IPS-18c (cell line): ENCODE measurements at regions not wholly inside any gene's neighbourhood (a gene's known extent, or its start where the extent isn't known, plus 50 kb on each side); places are given as distances from the start of the nearest gene placed in this dataset.

Source experiments
- H3K4me3 ChIP-seq: 2 replicates; pipeline ENCODE4 v1.7.0; 2013; ENCODE audit warnings: low read depth, mild to moderate bottlenecking, low read length, moderate library complexity; ENCODE audit not compliant: insufficient read depth
- H3K9me3 ChIP-seq: one replicate; pipeline ENCODE4 v1.6.1; 2013; ENCODE audit warnings: mild to moderate bottlenecking, low read length, moderate library complexity; ENCODE audit not compliant: control insufficient read depth, insufficient read depth

DNA sequence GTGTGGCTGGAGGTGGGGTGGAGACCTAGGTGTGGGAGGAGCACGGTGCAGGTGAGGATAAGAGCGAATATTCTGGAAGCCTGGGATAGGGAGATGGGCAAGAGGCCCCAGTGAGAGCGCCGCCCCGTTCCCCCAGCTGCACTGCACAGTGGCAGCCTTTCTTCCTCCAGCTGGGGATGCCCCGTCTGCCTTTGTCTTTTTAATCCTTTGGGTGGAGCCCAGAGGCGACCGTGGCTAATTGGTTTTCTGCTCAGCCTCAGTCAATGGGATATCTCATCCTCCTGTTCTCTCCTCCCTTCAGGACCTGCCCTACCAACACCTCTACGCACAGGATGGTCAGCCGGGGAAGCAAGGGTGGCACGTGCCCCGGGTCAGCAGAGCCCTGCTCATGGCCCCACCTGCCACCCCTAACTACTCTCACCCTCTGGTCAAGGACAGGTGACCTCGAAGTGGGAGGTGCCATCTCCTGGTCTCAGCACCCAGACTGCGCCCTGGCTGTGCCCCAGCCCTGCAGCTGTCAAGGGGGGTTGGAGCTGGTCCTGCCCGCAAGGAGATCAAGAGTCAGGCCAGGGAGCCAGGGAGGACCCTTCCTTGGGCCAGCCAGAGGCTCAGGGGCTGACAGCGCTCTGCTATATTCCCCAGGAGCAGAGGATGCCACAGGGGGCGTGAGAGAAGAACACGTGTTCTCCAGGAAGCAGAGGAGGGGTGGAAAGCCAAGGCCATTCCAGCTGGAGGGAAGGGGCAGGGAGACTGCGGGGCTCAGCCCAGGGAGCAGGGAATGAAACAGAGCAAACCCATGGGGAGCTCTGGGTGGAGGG is 64.0 kb downstream of the ADRA2C start:
- no peaks in the 10 kb centered on the region for H3K9me3 ChIP-seq
- no peak overlapping the region for H3K4me3 ChIP-seq

DNA sequence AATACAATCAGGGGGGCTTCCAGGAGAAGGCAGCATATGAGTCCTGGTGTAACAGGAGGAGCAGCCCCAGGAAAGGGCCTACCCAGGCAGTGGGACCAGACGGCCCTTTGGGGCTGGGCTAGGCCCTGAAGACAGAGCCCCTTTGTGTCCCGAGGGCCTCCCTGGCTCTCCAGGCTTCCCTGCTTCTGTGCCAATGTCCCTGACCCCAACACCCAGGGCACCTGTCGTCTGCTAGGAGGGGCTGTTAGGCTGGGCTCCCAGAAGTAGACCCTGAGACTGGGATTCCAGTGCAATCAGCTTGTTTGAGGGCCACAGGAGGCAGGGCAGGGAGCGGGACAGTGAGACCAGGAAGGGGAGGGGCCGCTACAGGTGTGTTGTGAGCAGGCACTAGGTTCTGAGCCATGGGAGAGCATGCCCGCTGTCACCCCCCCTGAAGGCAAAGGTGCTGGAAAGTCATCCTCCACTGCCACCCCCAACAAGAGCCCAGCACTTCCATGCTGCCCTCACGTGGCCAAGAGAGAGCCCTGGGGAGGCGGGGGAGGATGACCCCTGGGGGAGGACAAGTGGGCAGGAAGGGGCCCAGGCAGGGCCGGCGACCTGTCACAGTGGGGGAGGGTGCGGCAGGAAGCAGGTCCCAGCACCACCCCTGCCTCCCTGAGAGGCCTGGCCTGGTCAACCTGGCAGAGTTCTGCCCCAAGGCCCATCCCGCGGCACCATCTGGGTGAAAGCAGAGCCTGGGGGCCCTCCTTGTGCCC is 64.8 kb downstream of the ADRA2C start:
- no peaks in the 10 kb centered on the region for H3K9me3 ChIP-seq
- no peak overlapping the region for H3K4me3 ChIP-seq

DNA sequence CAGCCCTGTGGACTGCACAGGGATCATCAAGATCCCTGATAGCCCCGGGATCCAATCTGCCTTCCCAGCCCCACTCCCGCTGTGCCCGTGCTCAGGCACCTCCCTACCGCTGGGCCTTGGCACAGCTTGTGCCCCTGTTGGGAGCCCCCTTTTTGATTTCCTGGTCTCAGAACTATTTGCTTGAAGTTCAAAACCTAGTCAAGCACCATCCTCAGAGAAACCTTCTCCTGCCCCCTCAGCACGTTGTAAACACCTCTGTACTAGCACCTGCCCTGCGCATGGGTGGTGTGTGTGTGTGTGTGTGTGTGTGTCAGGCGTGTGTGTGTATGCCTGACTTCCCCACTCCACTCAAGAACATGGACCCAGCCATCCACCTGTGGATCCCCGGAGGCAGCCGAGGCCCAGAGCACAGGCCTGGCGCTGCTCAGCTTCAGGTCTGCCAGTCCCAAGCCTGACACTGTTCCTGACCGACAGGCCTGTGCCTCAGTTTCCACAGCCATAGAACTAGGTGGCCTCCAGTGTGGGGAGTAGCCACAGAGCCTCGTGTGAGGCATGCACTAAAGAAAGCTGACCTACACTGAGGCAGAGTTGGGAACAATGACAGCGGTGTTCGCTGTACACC is 65.5 kb downstream of the ADRA2C start:
- no peak overlapping the region for H3K4me3 ChIP-seq
- no peaks in the 10 kb centered on the region for H3K9me3 ChIP-seq

DNA sequence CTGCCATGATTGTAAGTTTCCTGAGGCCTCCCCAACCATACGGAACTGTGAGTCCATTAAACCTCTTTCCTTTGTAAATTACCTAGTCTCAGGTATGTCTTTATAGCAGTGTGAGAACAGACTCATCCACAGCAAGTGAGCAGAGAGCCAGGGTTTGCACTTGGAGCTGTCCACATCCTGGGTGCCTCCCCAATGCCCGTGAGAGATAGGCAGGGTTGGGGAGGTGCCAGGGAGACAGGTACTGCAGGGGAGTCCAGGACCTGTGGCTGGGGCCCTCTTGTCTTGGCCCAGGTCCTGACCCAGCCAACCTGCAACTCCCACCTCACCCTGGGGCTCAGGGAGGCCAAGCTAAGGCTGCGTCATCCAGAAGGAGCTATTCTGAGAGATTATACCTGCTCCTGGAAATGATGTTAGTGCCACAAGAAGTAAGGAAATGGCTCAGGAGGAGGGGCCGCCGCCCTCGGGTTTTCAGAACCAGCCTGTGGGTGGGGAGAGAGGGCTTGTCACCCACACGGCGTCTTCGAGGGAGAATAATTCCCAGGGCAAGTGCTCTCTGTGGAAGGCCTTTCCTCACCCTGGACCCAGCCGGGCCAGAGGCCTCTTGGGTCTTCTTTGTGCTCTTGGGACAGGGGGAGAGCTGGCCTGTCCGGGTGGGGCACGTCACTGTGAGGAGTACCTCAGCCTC is 66.5 kb downstream of the ADRA2C start:
- Histone ChIP-seq H3K4me3 (no peak overlapping the region), H3K9me3 (no peaks in the 10 kb centered on the region)

DNA sequence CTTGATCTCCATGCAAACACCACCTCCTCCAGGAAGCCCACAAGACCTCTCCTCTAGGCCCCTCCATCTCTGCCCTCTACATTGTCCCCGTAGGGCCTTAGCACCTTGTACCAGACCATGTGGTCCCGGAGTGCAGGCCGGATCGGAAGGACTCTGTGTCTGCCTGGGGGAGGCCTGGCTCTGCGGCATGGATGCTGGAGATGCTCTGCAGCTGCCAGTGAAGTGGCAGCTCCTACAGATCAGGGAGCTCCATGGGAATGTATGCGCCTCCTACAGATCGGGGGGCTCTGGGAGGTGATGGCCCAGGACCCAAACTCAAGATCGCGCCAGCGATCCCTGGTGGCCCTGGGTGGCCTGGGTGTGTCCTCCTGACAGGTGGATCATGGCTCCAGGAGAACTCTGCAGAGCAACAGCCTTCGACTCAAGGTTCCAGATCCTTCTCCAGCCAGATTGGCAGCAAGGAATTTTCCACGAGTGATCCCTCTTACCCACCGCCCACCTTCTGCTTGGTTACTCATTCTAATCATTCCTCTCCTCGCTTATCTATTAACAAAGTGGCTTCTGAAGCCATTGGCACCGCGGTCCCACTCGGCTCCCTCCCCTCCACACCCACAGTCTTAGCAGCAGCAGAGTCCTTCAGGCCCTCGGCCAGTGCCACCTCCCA is 67.3 kb downstream of the ADRA2C start:
- Histone ChIP-seq H3K4me3 (no peak overlapping the region; the same call in 1 of the 2 replicates), H3K9me3 (no peaks in the 10 kb centered on the region)

DNA sequence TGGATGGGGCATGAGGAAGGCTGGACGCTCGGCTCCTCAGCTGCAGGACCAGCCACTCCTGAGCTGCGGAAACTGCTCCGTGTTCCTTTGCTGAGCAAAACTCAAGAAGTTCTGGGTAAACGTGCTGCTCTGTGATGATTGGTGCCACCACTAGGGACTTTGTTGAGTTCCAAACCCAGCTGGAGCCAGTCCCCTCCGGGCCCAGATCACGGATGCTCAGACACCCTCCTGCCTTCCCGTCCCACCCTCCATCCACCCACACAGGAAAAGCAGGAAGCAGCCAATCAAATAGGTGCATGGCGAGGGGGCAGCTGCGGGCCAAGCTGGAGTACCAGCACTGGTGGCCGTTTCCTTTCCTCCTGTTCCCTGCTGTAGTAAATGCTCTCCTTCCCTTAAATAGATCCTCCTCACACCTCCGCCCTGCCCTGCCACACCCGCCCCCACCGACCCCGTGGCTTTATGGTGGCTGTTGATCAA is 68.0 kb downstream of the ADRA2C start:
- H3K4me3 ChIP-seq, result no peak overlapping the region

DNA sequence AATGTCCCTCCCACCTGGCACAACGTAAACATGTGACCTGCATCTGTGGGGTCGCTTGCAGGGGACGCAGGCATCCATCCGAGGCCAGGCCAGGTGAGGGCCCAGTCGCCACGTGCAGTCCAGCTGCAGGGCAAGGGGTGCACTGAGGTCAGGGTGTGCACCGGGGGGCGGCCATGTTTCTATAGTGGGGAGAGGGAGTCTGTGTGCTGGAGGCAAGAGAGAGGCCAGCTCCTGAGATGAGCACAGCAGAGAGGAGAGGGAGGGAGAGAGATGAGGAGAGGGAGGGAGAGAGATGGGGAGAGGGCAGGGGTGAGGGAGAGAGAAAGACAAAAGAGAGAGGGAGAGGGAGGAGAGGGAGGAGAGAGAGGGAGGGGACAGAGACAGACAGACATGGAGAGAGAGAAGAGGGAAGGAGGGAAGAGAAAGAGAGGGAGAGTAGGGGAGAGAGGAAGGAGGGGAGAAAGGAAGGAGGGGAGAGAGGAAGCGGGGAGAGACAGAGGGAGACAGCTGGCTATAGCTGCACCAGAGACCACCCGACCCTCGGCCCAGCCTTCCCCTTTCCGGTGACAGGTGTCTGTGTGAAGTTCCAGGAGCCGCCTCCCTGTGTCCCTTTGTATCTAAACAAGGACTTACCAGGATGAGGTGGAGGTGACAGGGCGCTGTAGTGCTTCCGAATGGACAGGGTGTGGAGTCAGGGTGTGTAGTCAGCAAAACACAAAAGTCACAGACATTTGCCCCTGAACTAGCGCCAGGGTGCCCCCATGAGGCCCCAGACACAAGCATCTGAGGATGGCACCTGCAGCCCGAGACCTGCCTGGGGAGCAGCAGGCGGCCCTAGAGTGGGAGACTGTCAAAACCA is 68.7 kb downstream of the ADRA2C start:
- no peak overlapping the region for H3K4me3 ChIP-seq
- peaks cover 3% of the 10 kb centered on the region for H3K9me3 ChIP-seq

More for the DNA sequence above, 68.0 kb downstream of the ADRA2C start:
- H3K9me3 ChIP-seq, result peaks cover under 1% of the 10 kb centered on the region

DNA sequence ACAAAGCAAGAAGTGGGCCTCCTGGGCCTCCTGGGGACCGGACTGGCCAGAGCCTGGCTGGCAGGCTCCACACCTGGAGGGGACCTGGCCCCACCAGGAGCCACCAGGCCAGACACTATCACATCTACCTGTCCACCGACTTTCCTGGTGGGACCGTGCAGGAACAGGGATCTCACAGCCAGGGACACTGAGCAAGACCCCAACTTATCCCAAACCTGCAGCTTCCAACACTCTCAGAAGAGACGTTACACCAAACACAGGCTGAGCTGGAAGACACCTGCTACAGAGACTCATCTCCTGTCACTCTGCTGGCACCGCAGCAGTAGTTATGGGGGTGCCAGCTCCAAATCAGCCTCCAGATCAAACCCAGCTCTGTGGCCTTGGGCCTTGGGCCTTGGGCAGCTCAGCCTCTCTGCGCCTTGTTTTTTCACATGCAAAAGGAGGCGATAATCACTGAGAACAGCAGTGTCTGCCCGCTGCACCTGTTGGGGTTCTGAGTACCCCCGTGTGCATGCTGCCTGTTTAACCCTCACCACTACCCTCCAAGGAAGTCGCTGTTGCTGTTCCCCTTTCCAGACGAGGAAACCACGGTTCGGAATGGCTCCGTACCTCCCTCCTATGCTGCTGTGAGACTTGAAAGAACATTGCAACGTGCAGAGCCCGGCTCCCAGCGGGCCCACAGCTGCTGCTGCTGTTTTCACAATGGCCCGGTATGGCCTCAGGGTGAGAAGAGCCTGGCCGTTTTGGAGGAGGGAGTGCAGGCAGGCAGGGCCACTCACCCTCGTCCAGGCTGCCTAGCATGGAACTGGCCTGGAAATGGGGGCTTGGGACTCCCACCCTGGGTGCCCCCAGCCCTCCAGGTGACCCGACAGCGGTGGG is 69.6 kb downstream of the ADRA2C start:
- Histone ChIP-seq H3K4me3 (no peak overlapping the region), H3K9me3 (peaks cover 3% of the 10 kb centered on the region)

DNA sequence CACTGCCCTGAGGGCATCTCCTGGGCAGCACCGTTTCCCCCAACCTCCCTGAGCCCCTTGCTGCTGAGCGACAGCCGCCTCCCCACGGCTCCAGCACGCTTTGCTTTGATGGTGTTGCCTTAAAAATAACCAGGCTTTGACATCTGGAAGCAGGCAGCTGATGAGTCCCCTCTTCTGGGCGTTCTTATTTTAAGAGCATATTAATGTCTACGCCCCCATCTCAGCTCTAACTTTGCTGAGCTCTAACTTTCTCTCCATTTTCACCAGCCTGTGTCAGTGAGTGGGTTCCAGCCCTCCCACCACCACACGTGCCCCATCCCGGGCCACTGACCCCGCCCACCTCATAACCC is 70.2 kb downstream of the ADRA2C start:
- Histone ChIP-seq H3K9me3 (peaks cover 3% of the 10 kb centered on the region), H3K4me3 (no peak overlapping the region)

DNA sequence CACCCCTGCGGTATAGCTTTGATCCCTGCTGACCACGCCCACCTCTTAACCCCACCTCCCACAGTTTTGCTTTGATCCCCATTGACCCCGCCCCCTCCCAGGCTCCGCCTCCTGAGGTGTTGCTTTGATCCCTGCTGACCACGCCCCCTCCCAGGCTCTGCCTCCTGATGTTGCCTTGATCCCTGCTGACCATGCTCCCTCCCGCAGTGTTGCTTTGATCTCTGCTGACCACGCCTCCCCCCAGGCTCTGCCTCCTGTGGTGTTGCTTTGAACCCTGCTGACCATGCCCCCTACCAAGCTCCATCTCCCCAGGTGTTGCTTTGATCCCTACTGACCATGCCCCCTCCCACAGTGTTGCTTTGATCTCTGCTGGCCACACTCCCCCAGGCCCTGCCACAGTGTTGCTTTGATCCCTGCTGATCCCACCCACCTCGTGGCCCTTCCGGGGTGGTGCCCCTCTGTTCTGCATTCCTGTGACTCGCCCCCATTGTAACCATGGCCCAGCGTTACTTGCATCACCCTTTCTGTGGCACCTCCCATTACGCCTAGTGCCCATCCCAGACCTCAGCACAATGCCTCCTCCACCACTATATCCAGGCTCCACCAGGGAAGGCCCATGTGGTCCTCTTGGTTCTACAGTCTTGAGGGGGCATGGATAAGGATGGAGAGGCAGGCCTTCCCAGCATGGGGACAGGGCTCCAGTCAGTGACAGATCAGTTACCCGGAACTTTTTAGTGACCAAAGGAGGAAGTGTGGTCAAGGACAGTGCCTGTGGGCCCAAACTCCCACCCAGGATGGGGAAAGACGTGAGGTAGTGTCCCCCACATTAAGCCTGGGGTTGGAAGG is 70.8 kb downstream of the ADRA2C start:
- Histone ChIP-seq H3K9me3 (peaks cover 3% of the 10 kb centered on the region), H3K4me3 (no peak overlapping the region)

DNA sequence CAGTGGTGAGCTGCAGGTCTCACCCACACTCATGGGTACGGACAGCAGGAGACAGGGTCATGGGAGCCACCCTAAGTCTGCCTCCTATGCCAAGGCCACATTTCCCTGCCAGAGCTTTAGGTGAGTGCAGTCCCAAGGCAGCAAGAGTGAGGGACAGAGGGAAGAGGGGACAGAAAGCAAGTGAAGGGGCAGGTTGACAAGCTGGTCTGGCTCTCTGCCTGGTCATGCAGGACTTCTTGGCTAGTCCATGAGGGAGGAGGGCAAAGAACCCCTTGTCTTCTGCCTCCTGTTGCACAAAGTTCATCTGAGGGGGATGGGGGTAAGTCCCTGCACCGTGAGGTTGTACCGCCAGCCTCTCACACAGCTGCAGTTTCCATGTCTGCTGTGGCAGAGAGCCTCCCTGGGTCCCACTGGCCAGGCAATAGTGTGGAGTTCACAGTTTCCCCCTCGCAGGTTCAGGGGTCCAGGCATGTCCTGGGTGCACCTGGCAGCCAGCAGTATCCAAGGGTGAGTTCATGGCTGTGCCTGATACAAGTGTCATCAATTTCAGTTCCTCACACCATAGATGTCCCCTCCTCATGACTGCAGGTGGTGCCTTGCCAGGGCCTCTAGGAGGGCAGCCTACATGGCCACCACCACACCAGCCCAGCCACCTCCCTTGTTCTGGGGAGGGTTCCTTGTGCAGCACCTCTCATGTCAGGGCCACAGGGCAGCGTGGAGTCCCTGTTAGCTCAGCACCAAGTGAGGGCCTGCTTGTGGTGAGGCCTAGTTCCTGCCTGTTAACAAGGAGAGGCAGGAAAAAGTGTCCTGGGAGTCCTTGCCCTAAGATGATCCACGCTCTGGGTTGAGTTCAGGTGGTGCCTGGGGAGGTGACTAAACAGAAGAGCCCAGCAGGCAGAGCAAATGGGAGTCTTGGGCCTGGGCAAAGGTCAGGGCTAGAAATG is 72.5 kb downstream of the ADRA2C start:
- no peak overlapping the region for H3K4me3 ChIP-seq
- H3K9me3 ChIP-seq, result peaks cover 3% of the 10 kb centered on the region

DNA sequence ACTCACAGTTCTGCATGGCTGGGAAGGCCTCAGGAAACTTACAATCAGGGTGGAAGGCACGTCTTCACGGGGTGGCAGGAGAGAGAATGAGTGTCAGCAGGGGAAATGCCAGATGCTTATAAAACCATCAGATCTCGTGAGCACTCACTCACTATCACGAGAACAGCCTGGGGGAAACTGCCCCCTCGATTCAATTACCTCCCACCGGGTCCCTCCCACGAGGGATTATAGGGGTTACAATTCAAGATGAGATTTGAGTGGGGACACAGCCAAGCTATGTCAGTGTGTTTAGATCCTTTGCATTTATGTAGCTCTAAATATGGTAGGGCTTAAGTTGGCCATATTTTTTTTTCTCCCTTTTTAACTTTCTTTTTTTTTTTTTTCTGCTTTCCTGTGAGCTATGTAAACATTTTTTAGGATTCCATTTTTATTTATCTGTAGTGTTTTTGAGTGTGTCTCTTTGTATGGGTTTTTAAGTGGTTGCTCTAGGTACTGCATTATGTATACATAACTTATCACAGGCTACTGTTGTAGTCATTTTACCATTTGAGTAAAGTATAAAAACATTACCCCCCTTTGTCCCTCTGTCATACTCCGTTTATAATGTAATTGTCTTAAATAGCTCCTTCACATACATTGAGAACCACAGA is 79.0 kb downstream of the ADRA2C start:
- Histone ChIP-seq H3K4me3 (no peak overlapping the region), H3K9me3 (peaks cover 3% of the 10 kb centered on the region)

DNA sequence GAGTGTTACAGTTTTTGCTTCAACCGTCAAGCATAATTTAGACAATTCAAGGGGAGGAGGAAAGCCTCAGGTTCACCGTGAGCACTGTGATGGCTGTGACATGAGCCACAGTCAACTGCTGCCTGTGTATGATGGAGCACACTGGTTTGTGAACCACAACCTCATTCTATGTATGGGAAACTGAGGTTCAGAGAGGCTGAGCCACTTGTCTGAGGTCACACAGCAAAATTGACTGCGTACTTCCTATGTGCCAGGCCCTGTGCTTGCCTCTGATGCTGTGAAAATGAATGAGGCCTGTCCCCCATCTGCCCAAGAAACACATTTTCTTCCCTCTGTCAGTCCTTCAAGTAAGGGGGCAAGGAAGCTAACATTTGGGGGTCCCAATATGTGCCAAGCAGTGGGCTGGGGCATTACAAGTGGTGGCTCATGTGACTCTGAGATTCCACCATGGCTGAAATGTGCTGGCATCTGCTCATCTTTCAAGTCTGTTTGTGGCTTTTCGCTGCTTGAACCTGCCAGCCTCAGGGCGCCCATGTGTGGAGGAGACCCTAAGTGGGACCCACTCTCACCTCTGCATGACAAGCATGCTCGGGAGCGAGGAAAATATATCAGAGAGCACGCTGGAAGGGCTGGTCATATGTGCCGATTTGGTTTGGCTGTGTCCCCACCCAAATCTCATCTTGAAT is 79.7 kb downstream of the ADRA2C start:
- Histone ChIP-seq H3K9me3 (peaks cover 4% of the 10 kb centered on the region), H3K4me3 (no peak overlapping the region)
